Endometrium (tissue), 2 donors: ENCODE measurements at regions not wholly inside any gene's neighbourhood (a gene's known extent, or its start where the extent isn't known, plus 50 kb on each side); places are given as distances from the start of the nearest gene placed in this dataset.

Source experiments
- FAIRE-seq: peaks from 2 replicates; lab custom pipeline; 2012; peaks lifted over from hg19 to GRCh38; lab: Jason Lieb, UNC
- donor health status: control.
- donor health status: control.

GRCh38 chr13:67791047-67791446 lies 560.9 kb upstream of the PCDH9 start:
- no peak for FAIRE-seq

GRCh38 chr13:67776151-67776550 lies 546.0 kb upstream of the PCDH9 start:
- no peak for FAIRE-seq

DNA sequence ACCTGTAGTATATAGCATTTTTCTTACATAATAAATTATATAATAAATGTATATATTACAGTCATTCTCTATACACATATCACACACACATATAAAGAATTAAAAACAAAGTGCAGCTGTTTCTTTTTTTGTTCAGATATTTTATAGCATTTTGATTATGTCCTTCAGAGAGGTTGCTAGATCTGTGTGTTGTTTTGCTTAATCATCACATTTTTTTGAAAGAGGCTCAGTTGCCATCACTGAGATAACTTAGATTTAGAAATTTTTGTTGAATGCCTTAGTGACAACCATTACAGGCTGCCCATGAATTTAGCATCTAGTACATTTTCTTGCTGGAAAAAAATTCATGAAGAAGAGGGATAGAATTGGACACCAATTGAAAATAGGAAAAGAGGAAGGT lies 545.2 kb upstream of the PCDH9 start:
- FAIRE-seq, result no peak

GRCh38 chr13:67772807-67773453 lies 542.8 kb upstream of the PCDH9 start:
- FAIRE-seq, result no peak

- no peak for FAIRE-seq
These were observed 541.0 kb upstream of the PCDH9 start for GRCh38 chr13:67771106-67771505.

DNA sequence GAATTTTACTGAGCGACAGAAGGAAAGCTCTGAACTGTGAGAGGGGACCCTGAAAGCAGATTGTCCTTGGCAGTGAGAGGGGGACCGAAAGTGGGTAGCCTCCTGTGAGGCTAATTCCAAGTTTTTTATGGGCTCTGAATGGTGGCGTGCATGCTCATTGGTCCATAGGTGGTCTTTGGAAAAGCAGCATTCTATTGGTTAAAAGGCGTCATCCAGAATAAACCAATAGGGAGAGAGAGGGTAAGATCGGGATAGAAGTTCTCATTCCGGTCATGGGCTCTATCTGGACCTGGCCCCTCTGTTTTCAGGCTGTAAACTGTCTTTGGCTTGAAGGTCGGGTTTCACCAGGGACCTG lies 539.8 kb upstream of the PCDH9 start:
- FAIRE-seq, result no peak

- no peak for FAIRE-seq
These were observed 539.2 kb upstream of the PCDH9 start for GRCh38 chr13:67769063-67769986.

GRCh38 chr13:67763984-67764383 lies 533.8 kb upstream of the PCDH9 start:
- no peak for FAIRE-seq

- no peak for FAIRE-seq
These were observed 533.2 kb upstream of the PCDH9 start for GRCh38 chr13:67763384-67763783.

DNA sequence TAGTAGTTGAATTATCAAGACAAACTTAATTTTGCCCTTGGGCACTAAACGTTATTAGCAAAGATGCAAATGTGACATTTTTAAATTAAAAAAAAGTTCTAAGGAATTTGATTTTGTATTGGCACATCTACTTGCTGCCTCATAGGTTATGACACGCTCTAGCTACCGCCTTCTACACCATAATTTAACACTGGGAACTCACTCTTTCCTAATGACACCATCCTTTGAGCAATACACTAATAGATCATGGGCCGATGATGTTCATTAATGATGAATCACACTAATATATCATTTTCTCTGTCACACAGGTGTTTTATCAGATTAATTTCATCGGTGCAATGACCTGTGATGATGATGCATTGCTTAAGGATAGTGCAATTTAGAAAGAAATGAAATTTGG lies 528.8 kb upstream of the PCDH9 start:
- FAIRE-seq, result no peak

- FAIRE-seq, result no peak
These were observed 523.9 kb upstream of the PCDH9 start for GRCh38 chr13:67754012-67754411.

DNA sequence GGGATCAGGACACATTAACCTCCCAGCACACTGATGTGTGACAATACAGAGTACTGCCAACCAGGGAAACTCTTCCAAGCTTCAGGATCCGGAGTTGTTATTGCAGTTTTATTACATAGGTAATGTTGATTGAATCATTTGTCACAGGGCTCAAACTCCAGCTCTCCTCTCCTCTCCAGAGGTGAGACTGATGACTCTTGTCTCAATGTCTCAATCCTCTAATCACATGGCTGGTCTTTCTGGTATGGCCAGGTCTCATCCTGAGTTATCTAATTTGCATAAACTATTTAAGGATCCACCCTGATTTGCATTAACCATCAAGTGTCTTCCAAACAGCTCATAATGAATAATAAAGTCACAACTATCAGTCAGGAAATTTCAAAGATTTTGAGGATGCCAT lies 522.6 kb upstream of the PCDH9 start:
- FAIRE-seq, result no peak

GRCh38 chr13:67742478-67742877 lies 512.3 kb upstream of the PCDH9 start:
- FAIRE-seq, result no peak

DNA sequence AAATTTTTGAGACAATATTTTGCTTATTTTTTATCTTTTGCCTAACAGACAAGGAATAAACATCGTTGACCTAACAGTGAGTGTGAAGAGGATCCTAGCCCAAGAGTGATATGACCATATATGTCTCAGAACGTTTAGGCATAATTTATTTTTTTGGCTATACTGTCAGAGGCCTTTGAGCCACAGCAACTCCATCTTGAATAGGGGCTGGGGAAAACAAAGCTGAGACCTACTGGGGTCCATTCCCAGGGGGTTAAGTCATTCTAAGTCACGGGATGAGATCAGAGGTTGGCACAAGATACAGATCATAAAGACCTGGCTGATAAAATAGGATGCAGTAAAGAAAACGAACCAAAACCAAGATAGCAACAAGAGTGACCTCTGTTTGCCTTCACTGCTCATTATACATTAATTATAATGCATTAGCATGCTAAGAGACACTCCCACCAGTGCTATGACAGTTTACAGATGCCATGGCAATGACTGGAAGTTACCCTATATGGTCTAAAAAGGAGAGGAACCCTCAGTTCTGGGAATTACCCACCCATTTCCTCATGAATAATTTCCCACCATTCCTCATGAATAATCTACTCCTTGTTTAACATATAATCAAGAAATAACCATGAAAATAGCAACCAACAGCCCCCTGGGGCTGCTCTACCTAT lies 510.9 kb upstream of the PCDH9 start:
- no peak for FAIRE-seq

GRCh38 chr13:67736646-67737420 lies 506.7 kb upstream of the PCDH9 start:
- peak; percentile 87 for FAIRE-seq

DNA sequence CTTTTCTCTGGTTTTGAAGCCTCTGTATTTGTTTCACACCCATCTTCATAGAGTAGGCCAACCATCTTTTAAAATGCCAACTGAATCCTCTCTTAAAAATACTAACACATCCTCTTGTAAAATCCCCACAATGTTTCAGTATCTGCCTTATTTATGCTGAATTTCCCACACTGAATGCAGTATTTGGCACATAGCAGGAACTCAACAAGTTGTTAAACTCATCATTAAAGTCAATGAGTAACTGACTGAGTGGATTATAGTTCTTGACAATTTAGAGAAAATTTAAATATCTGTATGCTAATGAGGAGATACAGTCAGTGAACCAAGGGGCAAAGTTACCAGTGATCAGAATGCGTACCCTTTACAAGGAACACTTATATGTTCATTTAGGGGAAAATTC lies 505.5 kb upstream of the PCDH9 start:
- no peak for FAIRE-seq

GRCh38 chr13:67726979-67727378 lies 496.8 kb upstream of the PCDH9 start:
- FAIRE-seq, result no peak

DNA sequence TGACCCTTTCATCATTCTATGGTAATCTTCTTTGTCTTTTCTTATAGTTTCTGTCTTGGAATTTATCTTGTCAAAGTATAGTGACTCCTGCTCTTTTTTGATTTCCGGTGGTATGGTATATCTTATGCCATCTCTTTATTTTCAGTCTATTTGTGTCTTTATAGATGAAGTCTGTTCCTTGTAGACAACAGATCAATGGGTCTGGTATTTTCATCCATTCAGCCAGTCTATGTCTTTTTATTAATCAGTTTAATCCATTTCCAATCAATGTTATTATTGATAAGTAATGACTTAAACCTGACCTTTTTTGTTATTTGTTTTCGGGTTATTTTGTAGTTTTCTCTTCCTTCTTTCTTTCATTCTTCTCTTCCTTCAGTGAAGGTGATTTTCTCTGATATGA lies 495.9 kb upstream of the PCDH9 start:
- no peak for FAIRE-seq

DNA sequence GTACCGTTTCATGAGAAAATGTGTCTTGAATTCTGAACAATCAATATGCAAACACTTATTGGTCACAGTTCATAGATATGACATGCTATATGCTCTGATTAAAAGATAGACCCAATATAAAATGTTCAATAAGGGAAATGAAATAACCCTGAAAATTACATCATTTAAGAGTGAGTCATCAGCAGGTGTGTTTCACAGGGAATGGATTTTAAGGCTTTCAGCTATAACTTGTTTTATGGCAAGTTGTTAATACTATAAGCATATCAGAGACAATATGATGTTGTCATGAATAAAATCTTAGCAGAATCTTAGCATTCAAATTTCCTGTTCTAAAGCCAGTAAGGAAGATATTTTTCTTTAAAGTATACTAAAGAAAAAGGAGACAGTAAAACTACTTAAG lies 483.4 kb upstream of the PCDH9 start:
- FAIRE-seq, result no peak

DNA sequence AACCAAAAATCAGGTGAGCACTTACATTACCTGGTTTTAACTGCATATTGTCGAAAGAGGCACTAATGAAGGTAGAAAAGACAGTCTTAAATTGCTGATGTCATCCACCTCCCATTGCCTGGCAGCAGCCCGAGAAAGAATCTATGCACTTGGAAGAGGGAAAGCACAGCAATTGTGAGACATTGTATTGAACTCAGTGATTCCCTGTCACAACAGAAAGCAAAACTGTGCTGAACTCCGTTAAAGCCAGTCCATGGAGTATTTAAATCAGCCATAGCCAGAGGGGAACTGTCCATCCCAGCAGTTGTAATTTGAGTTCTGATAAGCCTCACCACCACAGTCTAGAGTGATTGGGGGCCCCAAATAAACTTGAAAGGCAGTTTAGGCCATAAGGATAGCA lies 466.6 kb upstream of the PCDH9 start:
- no peak for FAIRE-seq

DNA sequence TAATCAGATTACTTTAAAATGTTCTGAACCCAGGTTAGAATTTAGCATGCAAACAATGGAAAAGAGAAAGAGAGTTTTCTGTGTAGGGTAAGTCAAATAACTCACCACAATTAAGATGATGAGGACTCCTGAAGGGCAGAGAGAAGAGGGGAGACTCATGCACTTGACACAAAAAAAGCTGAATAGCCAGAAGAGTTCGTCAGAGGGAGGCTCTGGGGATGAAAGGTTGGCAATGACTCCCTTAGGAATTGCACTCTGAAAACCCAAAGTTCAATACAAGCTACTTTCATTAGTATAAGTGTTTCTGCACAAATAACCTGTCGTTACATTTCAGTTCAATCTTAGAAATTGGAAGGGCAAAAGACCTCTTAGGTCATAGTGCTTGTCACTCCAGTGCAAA lies 434.4 kb upstream of the PCDH9 start:
- FAIRE-seq, result no peak

DNA sequence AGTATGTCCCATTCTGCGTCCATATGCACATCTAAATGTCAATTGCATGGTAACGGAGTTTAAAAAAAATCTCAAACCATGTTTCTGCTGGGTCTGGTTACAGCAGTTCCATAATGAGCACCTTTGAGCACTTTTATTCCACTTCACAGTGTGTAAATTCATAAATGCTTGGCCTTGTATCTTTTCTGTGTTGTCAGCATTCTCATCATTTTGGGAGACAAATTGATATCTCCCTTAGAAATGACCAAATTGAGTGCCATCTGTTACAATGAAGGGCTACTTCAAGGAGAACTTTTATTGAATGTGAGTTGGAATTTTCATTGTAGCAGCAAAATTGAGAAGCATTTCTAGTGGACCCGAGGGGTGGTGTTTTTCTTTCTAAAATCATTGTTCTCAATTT lies 432.9 kb upstream of the PCDH9 start:
- FAIRE-seq, result no peak

- FAIRE-seq, result peak; percentile 97
These were observed 422.8 kb upstream of the PCDH9 start for GRCh38 chr13:67652887-67653286.
